BJ (cell line): ENCODE measurements at regions not wholly inside any gene's neighbourhood (a gene's known extent, or its start where the extent isn't known, plus 50 kb on each side); places are given as distances from the start of the nearest gene placed in this dataset.

Experiments
- CTCF ChIA-PET: fragments of 350-600 bp; formaldehyde crosslinking; extraction: SDS; loops from one replicate; lab custom pipeline; 2021; ENCODE audit warnings: antibody characterized with exemption, inconsistent platforms; lab: Yijun Ruan, JAX
- POLR2A ChIA-PET: fragments of 300-600 bp; sonication (Branson Sonifier 250); formaldehyde crosslinking; extraction: SDS; loops from one replicate; lab custom pipeline; 2021; ENCODE audit warnings: antibody characterized with exemption; lab: Charles Lee
- DNase-seq: peaks from one replicate; pipeline ENCODE4 v3.0.0-alpha.2; 2011; ENCODE audit warnings: low read depth
- H3K27me3 ChIP-seq: 2 replicates; pipeline ENCODE4 v1.6.0; 2011; ENCODE audit warnings: low read length; ENCODE audit not compliant: control insufficient read depth, insufficient read depth
- H3K36me3 ChIP-seq: 2 replicates; pipeline ENCODE4 v1.5.1; 2011; ENCODE audit warnings: low read length; ENCODE audit not compliant: control insufficient read depth, insufficient read depth
- H3K4me3 ChIP-seq: 2 replicates; pipeline ENCODE4 v1.5.1; 2011; ENCODE audit warnings: low read depth, mild to moderate bottlenecking, control low read depth, low read length
- CTCF ChIP-seq: IDR thresholded peaks from 2 replicates; pipeline ENCODE4 v1.5.1; 2011; ENCODE audit warnings: low read depth, mild to moderate bottlenecking, control low read depth, inconsistent platforms, low read length, moderate library complexity; ENCODE audit not compliant: insufficient read depth

GRCh38 chr2:204359076-204359475 is 186.2 kb upstream of the PARD3B start:
- CTCF ChIA-PET: no interaction called here
- Histone ChIP-seq H3K27me3 (no peaks in the 10 kb centered on the region; the same call in 1 of the 2 replicates), H3K4me3 (no peak overlapping the region), H3K36me3 (no peaks in the 10 kb centered on the region)
- no peak for DNase-seq
- TF ChIP-seq CTCF: no peak
- POLR2A ChIA-PET: no interaction called here

- no peak for DNase-seq
- no peaks in the 10 kb centered on the region; the same call in 1 of the 2 replicates for H3K27me3 ChIP-seq
- CTCF ChIA-PET: no interaction called here
- no peaks in the 10 kb centered on the region for H3K36me3 ChIP-seq
- no peak overlapping the region for H3K4me3 ChIP-seq
- no peak for TF ChIP-seq CTCF
- POLR2A ChIA-PET: no interaction called here
These were observed 184.9 kb upstream of the PARD3B start for GRCh38 chr2:204360218-204361007.

- ChIA-PET POLR2A (no interaction called here), CTCF (interaction anchor here (0.7 kb wide), 1 partner anchor 18 kb away, joined by 3 read pairs; no protein-coding TSS in a partner anchor)
- H3K4me3 ChIP-seq: no peak overlapping the region
- DNase-seq: no peak
- H3K27me3 ChIP-seq: no peaks in the 10 kb centered on the region; the same call in 1 of the 2 replicates
- H3K36me3 ChIP-seq: no peaks in the 10 kb centered on the region
- TF ChIP-seq CTCF: no peak
These were observed 183.5 kb upstream of the PARD3B start for GRCh38 chr2:204361738-204362137.

GRCh38 chr2:204362581-204362980 is 182.7 kb upstream of the PARD3B start:
- Histone ChIP-seq H3K4me3 (no peak overlapping the region), H3K36me3 (no peaks in the 10 kb centered on the region), H3K27me3 (no peaks in the 10 kb centered on the region; the same call in 1 of the 2 replicates)
- ChIA-PET POLR2A (no interaction called here), CTCF (interaction anchor here (1.6 kb wide), 1 partner anchor 11 kb away, joined by 4 read pairs; no protein-coding TSS in a partner anchor)
- no peak for TF ChIP-seq CTCF
- no peak for DNase-seq

- Histone ChIP-seq H3K4me3 (no peak overlapping the region), H3K36me3 (no peaks in the 10 kb centered on the region), H3K27me3 (no peaks in the 10 kb centered on the region; the same call in 1 of the 2 replicates)
- ChIA-PET POLR2A (no interaction called here), CTCF (interaction anchor here (0.5 to 1.7 kb wide), 4 partner anchors 8 to 199 kb away, joined by 3 to 5 read pairs (median 4); no protein-coding TSS in a partner anchor)
- no peak for TF ChIP-seq CTCF
- DNase-seq: no peak
These were observed 181.8 kb upstream of the PARD3B start for GRCh38 chr2:204363513-204363912.
